MM.1S (cell line): ENCODE measurements at regions not wholly inside any gene's neighbourhood (a gene's known extent, or its start where the extent isn't known, plus 50 kb on each side); places are given as distances from the start of the nearest gene placed in this dataset.
A peak's percentile ranks its signal among the peaks of the same experiment; 100 is the strongest.

Experiments used
- DNase-seq: peaks from one replicate; pipeline ENCODE4 v3.0.0-alpha.2; 2015
- H2AFZ ChIP-seq: fragments of 300-600 bp; sonication (generic); 2 replicates; pipeline ENCODE4 v1.6.0; 2016; ENCODE audit warnings: antibody characterized with exemption, low read length
- H3F3A ChIP-seq: fragments of 300-600 bp; sonication (generic); 2 replicates; pipeline ENCODE4 v1.6.1; 2016; ENCODE audit warnings: mild to moderate bottlenecking, antibody characterized with exemption, low read length, moderate library complexity, mixed read lengths; ENCODE audit not compliant: insufficient read depth
- H3K27ac ChIP-seq: fragments of 300-600 bp; sonication (generic); 2 replicates; pipeline ENCODE4 v1.5.1; 2016; ENCODE audit warnings: mild to moderate bottlenecking, low read length
- H3K27me3 ChIP-seq: fragments of 300-600 bp; sonication (generic); replicated peaks from 2 replicates; pipeline ENCODE4 v1.6.0; 2016; ENCODE audit warnings: low read length; ENCODE audit not compliant: insufficient read depth
- H3K36me3 ChIP-seq: fragments of 300-600 bp; sonication (generic); replicated peaks from 2 replicates; pipeline ENCODE4 v1.6.1; 2016; ENCODE audit warnings: mild to moderate bottlenecking, low read length, mixed read lengths; ENCODE audit not compliant: insufficient read depth
- H3K4me1 ChIP-seq: fragments of 300-600 bp; sonication (generic); 2 replicates; pipeline ENCODE4 v1.6.1; 2016; ENCODE audit warnings: low read length, mixed read lengths
- H3K4me2 ChIP-seq: fragments of 300-600 bp; sonication (generic); 2 replicates; pipeline ENCODE4 v1.6.0; 2016; ENCODE audit warnings: low read depth, low read length
- H3K4me3 ChIP-seq: fragments of 300-600 bp; sonication (generic); 2 replicates; pipeline ENCODE4 v1.5.1; 2016; ENCODE audit warnings: low read length, mixed read lengths
- H3K79me2 ChIP-seq: fragments of 300-600 bp; sonication (generic); 2 replicates; pipeline ENCODE4 v1.6.1; 2016; ENCODE audit warnings: mixed run types, low read length, mixed read lengths
- H3K9ac ChIP-seq: fragments of 300-600 bp; sonication (generic); 2 replicates; pipeline ENCODE4 v1.6.1; 2016; ENCODE audit warnings: low read length, mixed read lengths
- H3K9me2 ChIP-seq: fragments of 300-600 bp; sonication (generic); replicated peaks from 2 replicates; pipeline ENCODE4 v1.6.1; 2016; ENCODE audit warnings: mild to moderate bottlenecking, low read length, mixed read lengths; ENCODE audit not compliant: insufficient read depth
- H3K9me3 ChIP-seq: fragments of 300-600 bp; sonication (generic); replicated peaks from 2 replicates; pipeline ENCODE4 v1.6.1; 2016; ENCODE audit warnings: mild to moderate bottlenecking, low read length, mixed read lengths; ENCODE audit not compliant: insufficient read depth
- H4K20me1 ChIP-seq: fragments of 300-600 bp; sonication (generic); 2 replicates; pipeline ENCODE4 v1.6.1; 2016; ENCODE audit warnings: mild to moderate bottlenecking, low read length, moderate library complexity, mixed read lengths; ENCODE audit not compliant: insufficient read depth
- EZH2 ChIP-seq: fragments of 300-600 bp; sonication (generic); optimal IDR thresholded peaks from 2 replicates; pipeline ENCODE3; 2017; ENCODE audit warnings: low read depth, mild to moderate bottlenecking, antibody characterized with exemption, low read length, mixed read lengths
- EZH2phosphoT487 ChIP-seq: fragments of 300-600 bp; sonication (generic); IDR thresholded peaks from 2 replicates; pipeline ENCODE4 v1.6.1; 2018; ENCODE audit warnings: antibody characterized with exemption, low read length
- TF ChIP-seq, protein P1 (sequence below): fragments of 300-600 bp; sonication (generic); IDR thresholded peaks from 2 replicates; pipeline ENCODE4 v1.5.1; 2016; ENCODE audit warnings: antibody characterized with exemption, low read length, mixed read lengths

DNA sequence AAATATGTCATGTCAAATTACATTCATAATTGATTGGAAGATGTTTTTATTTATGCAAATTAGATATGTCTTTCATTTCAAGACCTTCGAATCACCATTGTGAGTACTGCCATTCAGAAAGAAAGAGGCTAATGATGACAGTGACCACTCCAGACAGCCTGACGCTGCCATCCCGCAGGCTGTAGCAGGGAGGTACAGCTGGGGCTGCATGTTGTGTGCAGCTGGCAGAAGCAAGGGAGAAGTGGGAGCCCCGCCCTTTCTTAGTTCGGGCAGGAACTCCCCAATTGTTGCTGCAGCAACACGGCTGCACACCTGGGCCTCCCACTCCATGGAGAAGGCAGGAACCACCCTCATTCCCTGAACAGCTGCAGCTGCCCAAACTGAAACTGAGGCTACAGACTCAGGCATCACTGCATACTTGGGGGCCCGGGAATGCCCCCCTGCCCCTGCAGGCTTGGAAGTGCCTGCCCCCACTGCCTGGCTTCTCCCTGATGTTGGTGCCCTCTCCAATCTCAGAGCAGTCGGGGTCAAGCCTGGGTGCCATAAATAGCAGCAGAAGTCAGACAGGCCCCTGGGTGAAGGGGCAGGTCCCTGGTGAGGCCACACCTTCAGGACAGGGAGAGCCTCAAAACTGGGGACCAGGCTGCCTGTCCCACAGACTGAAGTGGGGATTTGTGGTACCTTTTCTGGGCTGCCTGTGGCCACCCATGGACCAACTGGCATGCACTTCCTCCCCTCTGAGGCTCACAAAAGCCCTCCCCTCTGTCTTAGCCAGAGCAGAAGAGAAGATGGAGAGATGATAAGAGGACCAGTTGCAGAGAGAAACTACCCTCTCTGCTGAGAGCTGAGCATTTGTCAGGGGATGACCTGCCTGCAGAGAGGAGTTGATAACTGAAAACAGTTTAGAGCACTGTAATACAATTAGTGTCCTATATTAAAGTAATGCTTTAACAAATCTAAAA lies 964.6 kb downstream of the SI start:
- H3K9ac ChIP-seq: no peak overlapping the region
- DNase-seq: peak; percentile 77
- no peaks in the 10 kb centered on the region; the same call in 1 of the 2 replicates for H3K4me1 ChIP-seq
- H3K27me3 ChIP-seq: no peaks in the 10 kb centered on the region
- H4K20me1 ChIP-seq: no peaks in the 10 kb centered on the region
- peak overlapping the region; percentile 7; the same call in 1 of the 2 replicates for H3K27ac ChIP-seq
- peak overlapping the region; percentile 47 for H2AFZ ChIP-seq
- TF ChIP-seq EZH2: no peak
- no peaks in the 10 kb centered on the region for H3F3A ChIP-seq
- no peaks in the 10 kb centered on the region for H3K9me3 ChIP-seq
- H3K36me3 ChIP-seq: no peaks in the 10 kb centered on the region
- H3K9me2 ChIP-seq: no peaks in the 10 kb centered on the region
- peak overlapping the region; percentile 13; the same call in 1 of the 2 replicates for H3K4me2 ChIP-seq
- H3K79me2 ChIP-seq: no peaks in the 10 kb centered on the region
- H3K4me3 ChIP-seq: peak overlapping the region; percentile 5; the same call in 1 of the 2 replicates

DNA sequence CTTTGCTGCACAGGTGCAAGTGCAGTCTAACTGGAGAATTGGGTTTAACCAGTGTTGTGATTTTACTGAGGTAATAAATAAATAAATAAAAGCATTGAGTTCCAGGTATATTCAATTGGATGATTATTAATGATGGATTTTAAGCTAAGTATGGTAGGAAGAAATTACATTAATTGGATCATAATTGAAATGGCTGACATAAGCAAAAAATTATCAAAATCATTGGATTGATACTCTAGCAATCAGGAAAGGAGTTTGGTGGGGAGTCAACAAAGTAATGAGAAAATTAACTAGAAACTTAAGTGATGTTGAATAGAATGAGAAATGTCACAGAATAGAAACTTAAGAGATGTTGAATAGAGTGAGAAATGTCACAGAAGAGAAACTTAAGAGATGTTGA lies 981.9 kb downstream of the SI start:
- no peaks in the 10 kb centered on the region for H3K4me1 ChIP-seq
- no peaks in the 10 kb centered on the region for H3K27me3 ChIP-seq
- H3K4me3 ChIP-seq: no peak overlapping the region
- H3K79me2 ChIP-seq: no peaks in the 10 kb centered on the region
- H4K20me1 ChIP-seq: no peaks in the 10 kb centered on the region
- DNase-seq: no peak
- no peak overlapping the region for H3K9ac ChIP-seq
- no peak overlapping the region for H2AFZ ChIP-seq
- H3K9me2 ChIP-seq: no peaks in the 10 kb centered on the region
- H3K36me3 ChIP-seq: no peaks in the 10 kb centered on the region
- TF ChIP-seq EZH2 (no peak), EZH2phosphoT487 (no peak)
- TF ChIP-seq, protein P1, sequence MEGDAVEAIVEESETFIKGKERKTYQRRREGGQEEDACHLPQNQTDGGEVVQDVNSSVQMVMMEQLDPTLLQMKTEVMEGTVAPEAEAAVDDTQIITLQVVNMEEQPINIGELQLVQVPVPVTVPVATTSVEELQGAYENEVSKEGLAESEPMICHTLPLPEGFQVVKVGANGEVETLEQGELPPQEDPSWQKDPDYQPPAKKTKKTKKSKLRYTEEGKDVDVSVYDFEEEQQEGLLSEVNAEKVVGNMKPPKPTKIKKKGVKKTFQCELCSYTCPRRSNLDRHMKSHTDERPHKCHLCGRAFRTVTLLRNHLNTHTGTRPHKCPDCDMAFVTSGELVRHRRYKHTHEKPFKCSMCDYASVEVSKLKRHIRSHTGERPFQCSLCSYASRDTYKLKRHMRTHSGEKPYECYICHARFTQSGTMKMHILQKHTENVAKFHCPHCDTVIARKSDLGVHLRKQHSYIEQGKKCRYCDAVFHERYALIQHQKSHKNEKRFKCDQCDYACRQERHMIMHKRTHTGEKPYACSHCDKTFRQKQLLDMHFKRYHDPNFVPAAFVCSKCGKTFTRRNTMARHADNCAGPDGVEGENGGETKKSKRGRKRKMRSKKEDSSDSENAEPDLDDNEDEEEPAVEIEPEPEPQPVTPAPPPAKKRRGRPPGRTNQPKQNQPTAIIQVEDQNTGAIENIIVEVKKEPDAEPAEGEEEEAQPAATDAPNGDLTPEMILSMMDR: no peak
- no peaks in the 10 kb centered on the region for H3F3A ChIP-seq
- no peak overlapping the region for H3K27ac ChIP-seq
- no peaks in the 10 kb centered on the region for H3K9me3 ChIP-seq
- H3K4me2 ChIP-seq: no peak overlapping the region

DNA sequence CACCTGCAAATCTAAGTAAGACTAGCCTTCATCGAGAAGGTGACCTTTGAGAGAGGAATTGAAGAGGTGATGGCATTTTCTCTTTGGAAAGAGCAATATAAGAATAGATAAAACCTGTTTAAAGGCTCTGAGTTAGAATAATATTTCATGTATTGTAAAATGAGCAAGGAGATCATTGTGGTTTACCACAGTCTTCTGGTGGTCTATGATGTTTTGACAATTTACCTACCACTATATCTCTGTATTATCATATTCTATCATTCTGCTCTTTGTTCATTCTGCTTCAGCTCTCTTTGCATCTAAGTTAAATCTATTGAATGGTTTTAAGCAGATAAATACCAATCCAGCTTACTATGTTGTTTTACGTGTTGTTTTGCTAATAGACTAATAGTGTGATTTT lies 982.3 kb downstream of the SI start:
- no peaks in the 10 kb centered on the region for H3K79me2 ChIP-seq
- TF ChIP-seq EZH2: no peak
- no peak for TF ChIP-seq EZH2phosphoT487
- TF ChIP-seq, protein P1: no peak
- H3K27ac ChIP-seq: no peak overlapping the region
- H3K36me3 ChIP-seq: no peaks in the 10 kb centered on the region
- H3K9ac ChIP-seq: no peak overlapping the region
- H3F3A ChIP-seq: no peaks in the 10 kb centered on the region
- H3K4me2 ChIP-seq: no peak overlapping the region
- H2AFZ ChIP-seq: no peak overlapping the region
- no peak for DNase-seq
- no peaks in the 10 kb centered on the region for H3K27me3 ChIP-seq
- H3K9me2 ChIP-seq: no peaks in the 10 kb centered on the region
- H3K9me3 ChIP-seq: no peaks in the 10 kb centered on the region
- H4K20me1 ChIP-seq: no peaks in the 10 kb centered on the region
- H3K4me1 ChIP-seq: no peaks in the 10 kb centered on the region
- no peak overlapping the region for H3K4me3 ChIP-seq

DNA sequence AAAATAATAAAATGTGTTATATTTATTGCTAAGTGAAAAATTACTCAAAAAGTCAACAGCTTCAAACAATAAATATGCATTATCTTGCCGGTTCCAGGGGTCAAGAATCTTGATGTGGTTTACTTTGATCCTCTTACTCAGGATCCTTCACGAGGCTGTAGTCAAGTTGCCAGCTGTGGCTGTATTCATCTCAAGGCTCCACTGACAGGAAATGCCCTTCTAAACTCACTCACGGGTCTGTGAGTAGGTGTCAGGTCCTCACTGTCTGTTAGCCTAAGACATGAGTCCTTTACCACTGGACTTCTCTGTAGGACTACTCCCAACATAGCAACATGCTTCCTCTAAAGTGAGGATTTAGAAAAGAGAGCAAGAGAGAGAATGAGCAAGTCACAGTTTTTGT lies 983.0 kb downstream of the SI start:
- Histone ChIP-seq H3K9me2 (no peaks in the 10 kb centered on the region), H4K20me1 (no peaks in the 10 kb centered on the region), H3K27me3 (no peaks in the 10 kb centered on the region), H3K9ac (no peak overlapping the region), H2AFZ (no peak overlapping the region), H3K4me3 (no peak overlapping the region), H3F3A (no peaks in the 10 kb centered on the region), H3K4me1 (no peaks in the 10 kb centered on the region), H3K79me2 (no peaks in the 10 kb centered on the region), H3K36me3 (no peaks in the 10 kb centered on the region), H3K4me2 (no peak overlapping the region), H3K27ac (no peak overlapping the region), H3K9me3 (no peaks in the 10 kb centered on the region)
- DNase-seq: no peak
- TF ChIP-seq, protein P1: no peak
- TF ChIP-seq EZH2phosphoT487 (no peak), EZH2 (no peak)
